Kidney capillary endothelial cell (primary cell): ENCODE measurements at regions not wholly inside any gene's neighbourhood (a gene's known extent, or its start where the extent isn't known, plus 50 kb on each side); places are given as distances from the start of the nearest gene placed in this dataset.
"Not testable (repeated sequence)": the region's sequence is repeated elsewhere in the genome, so short reads cannot be mapped to it uniquely, and the experiment has no call there.

Experiments used
- DNase-seq: peaks from one replicate; pipeline ENCODE4 v3.0.0-alpha.2; 2018; ENCODE audit warnings: low spot score

GRCh38 chr5:91598216-91598615, 215.1 kb upstream of the ARRDC3 start:
- no peak for DNase-seq

GRCh38 chr5:91595424-91595823, 212.3 kb upstream of the ARRDC3 start:
- DNase-seq = no peak

GRCh38 chr5:91591076-91591475, 208.0 kb upstream of the ARRDC3 start:
- DNase-seq = no peak

GRCh38 chr5:91586232-91586631, 203.1 kb upstream of the ARRDC3 start:
- no peak for DNase-seq

GRCh38 chr5:91584352-91584751, 201.2 kb upstream of the ARRDC3 start:
- DNase-seq = no peak

- DNase-seq = not testable (repeated sequence)
Measured at GRCh38 chr5:91566012-91566411, 182.9 kb upstream of the ARRDC3 start.

- no peak for DNase-seq
Measured at GRCh38 chr5:91562922-91563321, 179.8 kb upstream of the ARRDC3 start.

- peak; percentile 24 for DNase-seq
Measured at GRCh38 chr5:91541696-91542095, 158.6 kb upstream of the ARRDC3 start.

- DNase-seq = no peak
Measured at GRCh38 chr5:91538179-91538578, 155.1 kb upstream of the ARRDC3 start.

- DNase-seq = no peak
Measured at GRCh38 chr5:91535499-91535898, 152.4 kb upstream of the ARRDC3 start.

- DNase-seq = no peak
Measured at GRCh38 chr5:91534332-91534731, 151.2 kb upstream of the ARRDC3 start.

- no peak for DNase-seq
Measured at GRCh38 chr5:91532779-91533178, 149.7 kb upstream of the ARRDC3 start.

- no peak for DNase-seq
Measured at GRCh38 chr5:91532281-91532680, 149.2 kb upstream of the ARRDC3 start.

- DNase-seq = no peak
Measured at GRCh38 chr5:91528831-91529230, 145.7 kb upstream of the ARRDC3 start.

GRCh38 chr5:91521785-91522184, 138.7 kb upstream of the ARRDC3 start:
- DNase-seq = no peak

- no peak for DNase-seq
Measured at GRCh38 chr5:91521334-91521733, 138.2 kb upstream of the ARRDC3 start.

- no peak for DNase-seq
Measured at GRCh38 chr5:91514400-91514799, 131.3 kb upstream of the ARRDC3 start.

GRCh38 chr5:91503321-91503720, 120.2 kb upstream of the ARRDC3 start:
- DNase-seq = no peak

GRCh38 chr5:91500758-91501157, 117.6 kb upstream of the ARRDC3 start:
- DNase-seq = no peak

GRCh38 chr5:91499943-91500531, 116.9 kb upstream of the ARRDC3 start:
- DNase-seq = peak; percentile 29

- no peak for DNase-seq
Measured at GRCh38 chr5:91495699-91496098, 112.6 kb upstream of the ARRDC3 start.

- no peak for DNase-seq
Measured at GRCh38 chr5:91494447-91494996, 111.4 kb upstream of the ARRDC3 start.

- DNase-seq = no peak
Measured at GRCh38 chr5:91493086-91493485, 110.0 kb upstream of the ARRDC3 start.

GRCh38 chr5:91491229-91491628, 108.1 kb upstream of the ARRDC3 start:
- DNase-seq = no peak
